ENCODE measurements at regions not wholly inside any gene's neighbourhood (a gene's known extent, or its start where the extent isn't known, plus 50 kb on each side); places are given as distances from the start of the nearest gene placed in this dataset.

GRCh38 chr12:93108985-93109384 lies 179.9 kb upstream of the EEA1 start:
- intact Hi-C loops (cut with micrococcal nuclease) = no loop called here
- ATAC-seq (ENCODE audit: low read depth) = peak; percentile 85
- Histone ChIP-seq H3K36me3 (ENCODE audit: control insufficient read depth, insufficient read depth, low read length) (no peaks in the 10 kb centered on the region), H3K9me1 (ENCODE audit: insufficient read depth, low read length) (peaks cover 15% of the 10 kb centered on the region), H3K4me3 (ENCODE audit: insufficient read depth, low read depth, low read length) (no peak overlapping the region), H2BK120ac (ENCODE audit: low read depth, low read length) (peak overlapping the region; percentile 83), H3K9ac (ENCODE audit: low read depth, low read length) (no peak overlapping the region), H3K56ac (ENCODE audit: extremely low read depth, insufficient read depth, low read length) (no peak overlapping the region; the same call in 1 of the 2 replicates), H3K23ac (ENCODE audit: low read depth, low read length) (peak overlapping the region; percentile 63; the same call in 1 of the 2 replicates), H4K91ac (ENCODE audit: insufficient read depth, low read depth, low read length) (peak overlapping the region; percentile 65; the same call in 1 of the 2 replicates), H2BK5ac (ENCODE audit: low read depth, low read length, poor library complexity, severe bottlenecking) (peak overlapping the region; percentile 83), H3K27ac (ENCODE audit: insufficient read depth, low read length) (peak overlapping the region; percentile 25; the same call in 1 of the 2 replicates), H3K9me3 (ENCODE audit: control insufficient read depth, insufficient read depth, low read length) (no peaks in the 10 kb centered on the region), H3K18ac (ENCODE audit: low read depth, low read length) (peak overlapping the region; percentile 79; the same call in 1 of the 2 replicates), H3K79me1 (ENCODE audit: low read depth in 1 of 2, low read length in 2 of 2) (no peaks in the 10 kb centered on the region), H2BK20ac (ENCODE audit: low read depth, low read length) (peak overlapping the region; percentile 83; the same call in 1 of the 2 replicates), H2AFZ (replicated peaks; ENCODE audit: low read length, poor library complexity) (no peak overlapping the region), H3K4me1 (ENCODE audit: control insufficient read depth, insufficient read depth, low read length) (peaks cover 22% of the 10 kb centered on the region), H2AK9ac (replicated peaks; ENCODE audit: low read depth, low read length, poor library complexity) (no peak overlapping the region), H2AK5ac (ENCODE audit: low read depth, low read length) (0 out of 2 replicates have a peak overlapping the region, but pooled peaks have one; percentile 31), H4K20me1 (ENCODE audit: insufficient read depth, low read length) (no peaks in the 10 kb centered on the region), H2BK15ac (ENCODE audit: low read depth, low read length) (0 out of 3 replicates have a peak overlapping the region, but pooled peaks have one; percentile 29), H3K14ac (replicated peaks; ENCODE audit: low read depth, low read length) (peak overlapping the region; percentile 69), H4K5ac (ENCODE audit: low read depth, low read length) (no peak overlapping the region), H3K4me2 (ENCODE audit: low read depth, low read length) (peak overlapping the region; percentile 57), H4K8ac (ENCODE audit: low read depth in 2 of 2, low read length in 2 of 2) (peak overlapping the region in 1 of 2 experiments; percentile 73; a peak in 2 of 4 replicates), H3K27me3 (ENCODE audit: control insufficient read depth, insufficient read depth, low read length) (no peaks in the 10 kb centered on the region), H3K4ac (ENCODE audit: low read depth, low read length) (peak overlapping the region; percentile 73; the same call in 1 of the 2 replicates)
- TF ChIP-seq ELK1 (IDR thresholded peaks at IDR 0.05; ENCODE audit: borderline replicate concordance, low read depth, low read length) (no peak), CEBPB (IDR thresholded peaks at IDR 0.05; ENCODE audit: low read depth, low read length) (peak; percentile 57; the same call in 1 of the 2 replicates)
- POLR2A ChIA-PET (ENCODE audit: unreplicated experiment) = no interaction called here
- WGBS, 2 experiments (ENCODE audit: extremely low coverage in 2 of 2, insufficient read length in 1 of 2) = no CpG with 5 or more reads among the region's 3 CpGs
- DNase-seq = peak; percentile 67
- CTCF ChIA-PET = interaction anchor here (0.5 to 2.1 kb wide), 2 partner anchors 11 to 13 kb away, joined by 3 to 8 read pairs; no protein-coding TSS in a partner anchor
- in situ Hi-C loops (cut with MboI; ENCODE audit: low sequenced_read_pairs) = no loop called here
- no TSS peak for BruUV-seq (replicated peaks)
- dilution Hi-C loops (cut with HindIII; ENCODE audit: low sequenced_read_pairs, unreplicated experiment) = no loop called here

All from IMR-90 (cell line).